ENCODE measurements at regions not wholly inside any gene's neighbourhood (a gene's known extent, or its start where the extent isn't known, plus 50 kb on each side); places are given as distances from the start of the nearest gene placed in this dataset.

DNA sequence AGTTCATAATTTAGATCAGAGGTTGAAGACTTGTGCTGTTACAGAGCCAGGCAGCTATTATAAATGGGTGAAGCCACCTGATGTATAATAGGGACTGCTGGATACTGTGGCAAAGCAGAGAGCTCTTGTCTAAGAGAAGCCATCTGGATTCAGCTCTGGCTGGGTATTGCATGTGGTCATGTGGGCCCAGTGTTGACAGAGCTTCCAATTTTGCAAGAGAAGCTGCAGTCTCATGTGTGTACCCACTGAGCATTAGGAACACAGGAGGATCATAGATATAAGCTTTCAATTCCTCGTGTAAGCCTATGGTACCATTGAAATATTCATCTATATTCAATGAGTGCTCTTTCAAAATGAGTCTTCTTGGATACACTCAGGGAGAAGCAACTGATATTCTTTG is 303.9 kb upstream of the SLCO3A1 start:
- no peak overlapping the region for H3K27ac ChIP-seq
- H3K9me3 ChIP-seq: no peaks in the 10 kb centered on the region
- H3K4me1 ChIP-seq: peaks cover 0 to 4% of the 10 kb centered on the region in 2 donors
- no peaks in the 10 kb centered on the region for H3K27me3 ChIP-seq
- no peak overlapping the region for H3K4me3 ChIP-seq
- TF ChIP-seq CTCF (IDR thresholded peaks at IDR 0.05): no peak
- H3K36me3 ChIP-seq: no peaks in the 10 kb centered on the region
- DNase-seq (ENCODE audit: low spot score): no peak

DNA sequence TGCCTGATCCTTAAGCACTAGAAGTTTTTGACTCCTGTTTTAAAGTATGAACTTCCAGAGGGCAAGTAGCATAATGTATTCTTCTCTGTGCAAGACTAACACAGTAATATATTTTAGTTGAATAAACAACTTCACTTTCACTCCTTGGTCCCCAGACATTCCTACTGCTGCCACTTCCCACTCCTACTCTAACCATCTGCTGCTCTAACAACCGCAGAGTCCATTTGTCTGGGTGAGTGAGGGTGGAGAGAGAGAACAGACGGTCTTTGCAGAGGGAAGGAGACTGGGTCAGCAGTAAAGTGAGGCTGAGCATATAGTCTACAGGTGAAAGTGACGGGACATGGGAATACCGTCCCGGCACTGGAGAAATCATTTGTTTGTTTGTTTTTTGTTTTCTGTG is 301.0 kb upstream of the SLCO3A1 start:
- TF ChIP-seq CTCF (IDR thresholded peaks at IDR 0.05): no peak
- no peaks in the 10 kb centered on the region for H3K36me3 ChIP-seq
- H3K4me3 ChIP-seq: no peak overlapping the region
- no peaks in the 10 kb centered on the region for H3K9me3 ChIP-seq
- no peaks in the 10 kb centered on the region for H3K27me3 ChIP-seq
- no peak for DNase-seq (ENCODE audit: low spot score)
- H3K27ac ChIP-seq: no peak overlapping the region
- peaks cover 0 to 4% of the 10 kb centered on the region in 2 donors for H3K4me1 ChIP-seq

GRCh38 chr15:91553196-91553854 is 300.2 kb upstream of the SLCO3A1 start:
- Histone ChIP-seq H3K9me3 (no peaks in the 10 kb centered on the region), H3K27ac (no peak overlapping the region), H3K36me3 (no peaks in the 10 kb centered on the region), H3K4me3 (no peak overlapping the region), H3K27me3 (no peaks in the 10 kb centered on the region), H3K4me1 (peaks cover 0 to 2% of the 10 kb centered on the region in 2 donors)
- no peak for TF ChIP-seq CTCF (IDR thresholded peaks at IDR 0.05)
- no peak for DNase-seq (ENCODE audit: low spot score)

GRCh38 chr15:91555312-91555711 is 298.2 kb upstream of the SLCO3A1 start:
- H3K4me3 ChIP-seq: no peak overlapping the region
- no peak for TF ChIP-seq CTCF (IDR thresholded peaks at IDR 0.05)
- DNase-seq (ENCODE audit: low spot score): no peak
- H3K4me1 ChIP-seq: no peaks in the 10 kb centered on the region
- H3K27me3 ChIP-seq: no peaks in the 10 kb centered on the region
- no peaks in the 10 kb centered on the region for H3K36me3 ChIP-seq
- no peak overlapping the region for H3K27ac ChIP-seq
- H3K9me3 ChIP-seq: no peaks in the 10 kb centered on the region

DNA sequence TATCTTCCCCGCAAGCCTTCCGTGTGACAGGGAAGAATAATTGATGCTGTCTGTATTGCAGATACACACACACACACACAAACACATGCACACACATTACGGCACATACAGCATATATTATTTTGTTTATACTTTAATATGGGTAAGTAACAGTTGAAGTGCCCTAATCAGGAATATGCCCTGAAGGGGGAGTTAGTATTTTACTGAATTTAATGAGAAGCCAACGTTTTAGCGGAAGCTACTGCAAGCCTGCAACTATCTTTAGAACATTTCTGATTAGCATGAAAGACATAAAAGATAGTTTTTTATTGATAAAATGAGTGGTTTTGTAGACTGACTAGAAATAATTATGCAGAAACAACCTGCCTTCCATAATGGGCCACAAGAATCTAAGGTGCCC is 296.6 kb upstream of the SLCO3A1 start:
- H3K4me3 ChIP-seq: no peak overlapping the region
- DNase-seq (ENCODE audit: low spot score): no peak
- no peak overlapping the region for H3K27ac ChIP-seq
- H3K9me3 ChIP-seq: no peaks in the 10 kb centered on the region
- peaks cover 0 to 2% of the 10 kb centered on the region in 2 donors for H3K4me1 ChIP-seq
- no peak for TF ChIP-seq CTCF (IDR thresholded peaks at IDR 0.05)
- H3K27me3 ChIP-seq: no peaks in the 10 kb centered on the region
- H3K36me3 ChIP-seq: no peaks in the 10 kb centered on the region

GRCh38 chr15:91559066-91559465 is 294.4 kb upstream of the SLCO3A1 start:
- Histone ChIP-seq H3K27ac (no peak overlapping the region), H3K36me3 (no peaks in the 10 kb centered on the region), H3K4me1 (peaks cover 0 to 8% of the 10 kb centered on the region in 2 donors), H3K9me3 (no peaks in the 10 kb centered on the region), H3K27me3 (no peaks in the 10 kb centered on the region), H3K4me3 (no peak overlapping the region)
- DNase-seq (ENCODE audit: low spot score): no peak
- TF ChIP-seq CTCF (IDR thresholded peaks at IDR 0.05): no peak
